ENCODE measurements at regions not wholly inside any gene's neighbourhood (a gene's known extent, or its start where the extent isn't known, plus 50 kb on each side); places are given as distances from the start of the nearest gene placed in this dataset.

DNA sequence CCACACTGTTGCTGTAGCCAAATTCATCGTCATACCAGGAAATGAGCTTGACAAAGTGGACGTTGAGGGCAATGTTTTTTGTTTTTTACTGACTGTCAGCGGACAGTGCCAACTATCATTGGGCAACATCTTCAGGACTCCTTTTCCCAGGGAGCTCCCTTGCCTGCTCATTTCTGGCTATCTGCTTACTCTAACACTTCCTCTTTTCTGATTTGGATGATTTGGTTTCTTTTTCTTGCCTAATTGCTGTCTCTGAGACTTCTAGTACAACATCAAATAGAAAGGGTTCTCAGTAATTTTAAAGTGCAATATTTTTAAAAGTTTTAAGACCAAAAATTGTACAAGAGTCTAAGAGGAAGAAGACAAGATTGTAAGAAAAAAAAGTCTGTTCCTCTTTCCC is 92.0 kb upstream of the KLHL4 start:
- TF ChIP-seq EZH2phosphoT487 (IDR thresholded peaks at IDR 0.05; ENCODE audit: insufficient read depth, low read depth) (no peak), EZH2 (IDR thresholded peaks at IDR 0.05; ENCODE audit: insufficient read depth, poor library complexity, severe bottlenecking) (no peak)
